ENCODE measurements at regions not wholly inside any gene's neighbourhood (a gene's known extent, or its start where the extent isn't known, plus 50 kb on each side); places are given as distances from the start of the nearest gene placed in this dataset.

GRCh38 chr2:515441-516127, 161.6 kb downstream of the TMEM18 start:
- TF ChIP-seq Cebpa-rat (IDR thresholded peaks at IDR 0.05), result no peak
- Histone ChIP-seq H4K20me1 (no peaks in the 10 kb centered on the region), H3K9me3 (replicated peaks in 1 of 11) (peaks cover 1 to 14% (median 5%) of the 10 kb centered on the region in 11 experiments), H3K36me3 (no peaks in the 10 kb centered on the region), H3K27ac (no peak overlapping the region), H3K4me1 (peaks cover 0 to 35% (median 16%) of the 10 kb centered on the region in 10 experiments; a peak in 11 of 20 replicates), H3K4me2 (peak overlapping the region in 6 of 11 experiments; percentile 3 to 69 (median 44); a peak in 10 of 22 replicates), H3K9ac (no peak overlapping the region), H3K27me3 (no peaks in the 10 kb centered on the region), H3K4me3 (no peak overlapping the region)

GRCh38 chr2:513981-514706, 163.1 kb downstream of the TMEM18 start:
- Histone ChIP-seq H3K9ac (no peak overlapping the region), H3K4me3 (no peak overlapping the region), H3K27me3 (no peaks in the 10 kb centered on the region), H3K4me2 (no peak overlapping the region), H3K4me1 (peaks cover 0 to 35% (median 16%) of the 10 kb centered on the region in 10 experiments; a peak in 11 of 20 replicates), H3K36me3 (no peaks in the 10 kb centered on the region), H3K27ac (no peak overlapping the region), H3K9me3 (replicated peaks in 1 of 11) (peaks cover 10 to 22% (median 15%) of the 10 kb centered on the region in 11 experiments), H4K20me1 (no peaks in the 10 kb centered on the region)
- TF ChIP-seq Cebpa-rat (IDR thresholded peaks at IDR 0.05), result no peak

GRCh38 chr2:510839-511238, 166.4 kb downstream of the TMEM18 start:
- H3K9ac ChIP-seq, result no peak overlapping the region
- no peak overlapping the region for H3K4me2 ChIP-seq
- no peaks in the 10 kb centered on the region for H3K27me3 ChIP-seq
- no peak overlapping the region for H3K27ac ChIP-seq
- no peaks in the 10 kb centered on the region for H3K36me3 ChIP-seq
- TF ChIP-seq Cebpa-rat (IDR thresholded peaks at IDR 0.05), result no peak
- H4K20me1 ChIP-seq, result no peaks in the 10 kb centered on the region
- peaks cover 10 to 22% (median 15%) of the 10 kb centered on the region in 11 experiments for H3K9me3 ChIP-seq (replicated peaks in 1 of 11)
- peaks cover 0 to 4% (median 1%) of the 10 kb centered on the region in 10 experiments; a peak in 9 of 20 replicates for H3K4me1 ChIP-seq
- H3K4me3 ChIP-seq, result no peak overlapping the region

- H3K27me3 ChIP-seq, result no peaks in the 10 kb centered on the region
- H3K4me3 ChIP-seq, result no peak overlapping the region
- no peak for TF ChIP-seq Cebpa-rat (IDR thresholded peaks at IDR 0.05)
- peaks cover 10 to 22% (median 15%) of the 10 kb centered on the region in 11 experiments for H3K9me3 ChIP-seq (replicated peaks in 1 of 11)
- H3K36me3 ChIP-seq, result no peaks in the 10 kb centered on the region
- no peak overlapping the region for H3K9ac ChIP-seq
- no peak overlapping the region for H3K27ac ChIP-seq
- no peaks in the 10 kb centered on the region for H4K20me1 ChIP-seq
- no peaks in the 10 kb centered on the region for H3K4me1 ChIP-seq
- no peak overlapping the region for H3K4me2 ChIP-seq
These were observed 167.3 kb downstream of the TMEM18 start for GRCh38 chr2:509888-510287.

- H3K27ac ChIP-seq, result no peak overlapping the region
- H3K9me3 ChIP-seq (replicated peaks in 1 of 11), result peaks cover 10 to 24% (median 15%) of the 10 kb centered on the region in 11 experiments
- no peaks in the 10 kb centered on the region for H4K20me1 ChIP-seq
- H3K36me3 ChIP-seq, result no peaks in the 10 kb centered on the region
- TF ChIP-seq Cebpa-rat (IDR thresholded peaks at IDR 0.05), result no peak
- no peak overlapping the region for H3K9ac ChIP-seq
- H3K4me3 ChIP-seq, result no peak overlapping the region
- no peak overlapping the region for H3K4me2 ChIP-seq
- H3K27me3 ChIP-seq, result no peaks in the 10 kb centered on the region
- no peaks in the 10 kb centered on the region for H3K4me1 ChIP-seq
These were observed 169.1 kb downstream of the TMEM18 start for GRCh38 chr2:508121-508520.

GRCh38 chr2:506866-507265, 170.3 kb downstream of the TMEM18 start:
- TF ChIP-seq Cebpa-rat (IDR thresholded peaks at IDR 0.05), result no peak
- no peak overlapping the region for H3K27ac ChIP-seq
- H4K20me1 ChIP-seq, result no peaks in the 10 kb centered on the region
- H3K4me1 ChIP-seq, result no peaks in the 10 kb centered on the region
- H3K9ac ChIP-seq, result no peak overlapping the region
- no peak overlapping the region for H3K4me2 ChIP-seq
- peaks cover 10 to 29% (median 15%) of the 10 kb centered on the region in 11 experiments for H3K9me3 ChIP-seq (replicated peaks in 1 of 11)
- no peaks in the 10 kb centered on the region for H3K27me3 ChIP-seq
- no peak overlapping the region for H3K4me3 ChIP-seq
- H3K36me3 ChIP-seq, result no peaks in the 10 kb centered on the region

- H3K4me3 ChIP-seq, result no peak overlapping the region
- peaks cover 10 to 29% (median 15%) of the 10 kb centered on the region in 11 experiments for H3K9me3 ChIP-seq (replicated peaks in 1 of 11)
- H3K9ac ChIP-seq, result no peak overlapping the region
- no peaks in the 10 kb centered on the region for H3K4me1 ChIP-seq
- H4K20me1 ChIP-seq, result no peaks in the 10 kb centered on the region
- no peaks in the 10 kb centered on the region for H3K36me3 ChIP-seq
- no peak overlapping the region for H3K27ac ChIP-seq
- no peak overlapping the region for H3K4me2 ChIP-seq
- H3K27me3 ChIP-seq, result no peaks in the 10 kb centered on the region
- TF ChIP-seq Cebpa-rat (IDR thresholded peaks at IDR 0.05), result no peak
These were observed 170.8 kb downstream of the TMEM18 start for GRCh38 chr2:506451-506850.

GRCh38 chr2:505941-506340, 171.3 kb downstream of the TMEM18 start:
- H4K20me1 ChIP-seq, result no peaks in the 10 kb centered on the region
- no peaks in the 10 kb centered on the region for H3K4me1 ChIP-seq
- no peak overlapping the region for H3K27ac ChIP-seq
- no peak overlapping the region for H3K4me3 ChIP-seq
- no peak overlapping the region for H3K9ac ChIP-seq
- no peaks in the 10 kb centered on the region for H3K36me3 ChIP-seq
- no peaks in the 10 kb centered on the region for H3K27me3 ChIP-seq
- peaks cover 10 to 27% (median 12%) of the 10 kb centered on the region in 11 experiments for H3K9me3 ChIP-seq (replicated peaks in 1 of 11)
- no peak for TF ChIP-seq Cebpa-rat (IDR thresholded peaks at IDR 0.05)
- no peak overlapping the region for H3K4me2 ChIP-seq

- Histone ChIP-seq H3K9ac (no peak overlapping the region), H4K20me1 (no peaks in the 10 kb centered on the region), H3K9me3 (replicated peaks in 1 of 11) (0 out of 22 replicates have a peak, but pooled peaks cover 0 to 8% (median 0%) of the 10 kb centered on the region in 11 experiments), H3K27ac (no peak overlapping the region), H3K36me3 (no peaks in the 10 kb centered on the region), H3K27me3 (no peaks in the 10 kb centered on the region), H3K4me3 (no peak overlapping the region), H3K4me1 (peaks cover 0 to under 1% (median 0%) of the 10 kb centered on the region in 10 experiments; a peak in 1 of 20 replicates), H3K4me2 (no peak overlapping the region)
- TF ChIP-seq Cebpa-rat (IDR thresholded peaks at IDR 0.05), result no peak
These were observed 173.8 kb downstream of the TMEM18 start for GRCh38 chr2:503288-503999.
